IPS-NIHi7 (cell line): ENCODE measurements at regions not wholly inside any gene's neighbourhood (a gene's known extent, or its start where the extent isn't known, plus 50 kb on each side); places are given as distances from the start of the nearest gene placed in this dataset.

Experiments used
- DNase-seq: peaks from one replicate; pipeline ENCODE4 v3.0.0; 2012; ENCODE audit warnings: mixed read lengths; ENCODE audit errors: extremely low spot score

GRCh38 chr5:175285261-175285660 lies 158.7 kb downstream of the DRD1 start:
- DNase-seq, result no peak

GRCh38 chr5:175284806-175285205 lies 159.2 kb downstream of the DRD1 start:
- DNase-seq, result no peak

GRCh38 chr5:175282611-175283225 lies 161.3 kb downstream of the DRD1 start:
- no peak for DNase-seq

- no peak for DNase-seq
Measured at GRCh38 chr5:175281714-175282113, 162.3 kb downstream of the DRD1 start.

- DNase-seq, result no peak
Measured at GRCh38 chr5:175281257-175281656, 162.7 kb downstream of the DRD1 start.

- DNase-seq, result no peak
Measured at GRCh38 chr5:175279506-175279905, 164.5 kb downstream of the DRD1 start.

- DNase-seq, result no peak
Measured at GRCh38 chr5:175275748-175276147, 168.2 kb downstream of the DRD1 start.

- DNase-seq, result no peak
Measured at GRCh38 chr5:175275097-175275496, 168.9 kb downstream of the DRD1 start.

GRCh38 chr5:175274171-175274570 lies 169.8 kb downstream of the DRD1 start:
- DNase-seq, result no peak

GRCh38 chr5:175264406-175264805 lies 179.6 kb downstream of the DRD1 start:
- DNase-seq, result no peak

- no peak for DNase-seq
Measured at GRCh38 chr5:175263776-175264175, 180.2 kb downstream of the DRD1 start.

GRCh38 chr5:175261526-175261925 lies 182.5 kb downstream of the DRD1 start:
- DNase-seq, result no peak

GRCh38 chr5:175261037-175261436 lies 182.9 kb downstream of the DRD1 start:
- DNase-seq, result no peak

- no peak for DNase-seq
Measured at GRCh38 chr5:175257847-175258194, 186.2 kb downstream of the DRD1 start.

GRCh38 chr5:175257128-175257846 lies 186.7 kb downstream of the DRD1 start:
- DNase-seq, result no peak

- DNase-seq, result no peak
Measured at GRCh38 chr5:175254155-175254554, 189.8 kb downstream of the DRD1 start.

- no peak for DNase-seq
Measured at GRCh38 chr5:175253597-175253996, 190.4 kb downstream of the DRD1 start.

- no peak for DNase-seq
Measured at GRCh38 chr5:175252234-175252805, 191.7 kb downstream of the DRD1 start.

GRCh38 chr5:175250426-175250825 lies 193.6 kb downstream of the DRD1 start:
- no peak for DNase-seq

- no peak for DNase-seq
Measured at GRCh38 chr5:175248416-175248905, 195.5 kb downstream of the DRD1 start.

GRCh38 chr5:175246889-175247520 lies 197.0 kb downstream of the DRD1 start:
- DNase-seq, result no peak

- DNase-seq, result peak; percentile 39
Measured at GRCh38 chr5:175246242-175246888, 197.6 kb downstream of the DRD1 start.
